WTC11 (cell line): ENCODE measurements at regions not wholly inside any gene's neighbourhood (a gene's known extent, or its start where the extent isn't known, plus 50 kb on each side); places are given as distances from the start of the nearest gene placed in this dataset.

Source experiments
- ATAC-seq: fragments of 200-7000 bp; cut with Tn5 transposase; 2 replicates; pipeline ENCODE4 v1.10.0; 2021; ENCODE audit warnings: mild to moderate bottlenecking, moderate library complexity
- CTCF ChIA-PET: fragments of 300-600 bp; sonication (Branson Sonifier 250); formaldehyde crosslinking; loops from one replicate; lab custom pipeline; 2021; ENCODE audit warnings: antibody characterized with exemption; lab: Charles Lee
- POLR2A ChIA-PET: fragments of 350-600 bp; sonication (Branson Sonifier 250); formaldehyde crosslinking; loops from one replicate; lab custom pipeline; 2021; ENCODE audit warnings: antibody characterized with exemption; lab: Charles Lee
- DNase-seq: peaks from one replicate; pipeline ENCODE4 v3.0.0; 2021; ENCODE audit warnings: low spot score
- H3K27ac Mint-ChIP-seq: 2 replicates; pipeline ENCODE4 v1.8.0; 2021; ENCODE audit warnings: mixed read lengths
- H3K27me3 Mint-ChIP-seq: 2 replicates; pipeline ENCODE4 v1.8.0; 2021; ENCODE audit warnings: low read depth, mild to moderate bottlenecking, moderate library complexity, mixed read lengths
- H3K36me3 Mint-ChIP-seq: 2 replicates; pipeline ENCODE4 v1.8.0; 2021; ENCODE audit warnings: mixed read lengths
- H3K4me1 Mint-ChIP-seq: 2 replicates; pipeline ENCODE4 v1.8.0; 2022; ENCODE audit warnings: mixed read lengths
- H3K4me3 Mint-ChIP-seq: 2 replicates; pipeline ENCODE4 v1.8.0; 2021; ENCODE audit warnings: mild to moderate bottlenecking, moderate library complexity, mixed read lengths
- H3K9me3 Mint-ChIP-seq: 2 replicates; pipeline ENCODE4 v1.8.0; 2021; ENCODE audit warnings: mixed read lengths
- AFF4 ChIP-seq: sonication (generic); formaldehyde crosslinking; IDR thresholded peaks from 2 replicates; pipeline ENCODE4 v1.8.1; 2023; ENCODE audit warnings: mild to moderate bottlenecking, missing genetic modification reagents, borderline replicate concordance
- ATF1 ChIP-seq: sonication (generic); formaldehyde crosslinking; IDR thresholded peaks from 2 replicates; pipeline ENCODE4 v1.8.1; 2023; ENCODE audit warnings: mild to moderate bottlenecking, moderate library complexity, missing genetic modification reagents
- ESRRA ChIP-seq: sonication (generic); formaldehyde crosslinking; IDR thresholded peaks from 2 replicates; pipeline ENCODE4 v1.8.1; 2022; ENCODE audit warnings: mild to moderate bottlenecking, missing genetic modification reagents, borderline replicate concordance
- ETV6 ChIP-seq: sonication (generic); formaldehyde crosslinking; IDR thresholded peaks from 2 replicates; pipeline ENCODE4 v1.8.1; 2022; ENCODE audit warnings: mild to moderate bottlenecking, missing genetic modification reagents
- GABPB1 ChIP-seq: sonication (generic); formaldehyde crosslinking; IDR thresholded peaks from 2 replicates; pipeline ENCODE4 v1.8.1; 2023; ENCODE audit warnings: mild to moderate bottlenecking, missing genetic modification reagents
- GTF2I ChIP-seq: fragments of 250-450 bp; sonication (Bioruptor Pico); conservative IDR thresholded peaks from 2 replicates; pipeline ENCODE4 v1.4.0; 2021; ENCODE audit warnings: mild to moderate bottlenecking
- HMGA2 ChIP-seq: fragments of 250-450 bp; sonication (Bioruptor Pico); IDR thresholded peaks from 2 replicates; pipeline ENCODE4 v1.4.0; 2021; ENCODE audit warnings: mild to moderate bottlenecking, moderate library complexity
- IRF2 ChIP-seq: sonication (generic); formaldehyde crosslinking; IDR thresholded peaks from 2 replicates; pipeline ENCODE4 v1.8.0; 2022; ENCODE audit warnings: low read depth, missing genetic modification reagents, borderline replicate concordance
- JAZF1 ChIP-seq: fragments of 250-450 bp; sonication (Bioruptor Pico); IDR thresholded peaks from 2 replicates; pipeline ENCODE4 v1.9.0; 2021; ENCODE audit warnings: moderate library complexity, mild to moderate bottlenecking, inconsistent platforms
- MLX ChIP-seq: sonication (generic); formaldehyde crosslinking; IDR thresholded peaks from 2 replicates; pipeline ENCODE4 v1.8.1; 2023; ENCODE audit warnings: mild to moderate bottlenecking, missing genetic modification reagents, moderate library complexity
- MXD4 ChIP-seq: fragments of 250-450 bp; sonication (Bioruptor Pico); IDR thresholded peaks from 2 replicates; pipeline ENCODE4 v1.8.0; 2021; ENCODE audit warnings: mild to moderate bottlenecking, moderate library complexity, borderline replicate concordance
- OVOL2 ChIP-seq: fragments of 250-450 bp; sonication (Bioruptor Pico); IDR thresholded peaks from 2 replicates; pipeline ENCODE4 v1.9.0; 2021; ENCODE audit warnings: mild to moderate bottlenecking, borderline replicate concordance
- PRRX2 ChIP-seq: fragments of 250-450 bp; sonication (Bioruptor Pico); IDR thresholded peaks from 2 replicates; pipeline ENCODE4 v1.8.0; 2021; ENCODE audit warnings: mild to moderate bottlenecking
- TEAD4 ChIP-seq: sonication (generic); formaldehyde crosslinking; IDR thresholded peaks from 2 replicates; pipeline ENCODE4 v1.8.0; 2022; ENCODE audit warnings: mild to moderate bottlenecking, missing genetic modification reagents
- TP53 ChIP-seq: sonication (generic); formaldehyde crosslinking; IDR thresholded peaks from 2 replicates; pipeline ENCODE4 v1.8.1; 2023; ENCODE audit warnings: mild to moderate bottlenecking, missing genetic modification reagents
- USF1 ChIP-seq: sonication (generic); formaldehyde crosslinking; IDR thresholded peaks from 2 replicates; pipeline ENCODE4 v1.8.0; 2022; ENCODE audit warnings: mild to moderate bottlenecking, missing genetic modification reagents
- USF2 ChIP-seq: sonication (generic); formaldehyde crosslinking; IDR thresholded peaks from 2 replicates; pipeline ENCODE4 v1.8.1; 2023; ENCODE audit warnings: mild to moderate bottlenecking, missing genetic modification reagents, moderate library complexity
- ZBTB21 ChIP-seq: sonication (generic); formaldehyde crosslinking; IDR thresholded peaks from 2 replicates; pipeline ENCODE4 v1.8.1; 2023; ENCODE audit warnings: mild to moderate bottlenecking, missing genetic modification reagents, borderline replicate concordance
- ZNF281 ChIP-seq: sonication (generic); formaldehyde crosslinking; IDR thresholded peaks from 2 replicates; pipeline ENCODE4 v1.8.0; 2023; ENCODE audit warnings: mild to moderate bottlenecking, missing genetic modification reagents
- ZNF416 ChIP-seq: fragments of 250-450 bp; sonication (Bioruptor Pico); IDR thresholded peaks from 2 replicates; pipeline ENCODE4 v1.9.0; 2021; ENCODE audit warnings: mild to moderate bottlenecking, inconsistent platforms
- ZNF671 ChIP-seq: fragments of 250-450 bp; sonication (Bioruptor Pico); IDR thresholded peaks from 2 replicates; pipeline ENCODE4 v1.8.0; 2021; ENCODE audit warnings: mild to moderate bottlenecking
- ZSCAN18 ChIP-seq: fragments of 250-450 bp; sonication (Bioruptor Pico); IDR thresholded peaks from 2 replicates; pipeline ENCODE4 v2.1.2; 2022; ENCODE audit warnings: mild to moderate bottlenecking, moderate library complexity

- POLR2A ChIA-PET = no interaction called here
- DNase-seq (no peak), ATAC-seq (no peak)
- Mint-ChIP-seq H3K36me3 (no peaks in the 10 kb centered on the region), H3K27ac (no peak overlapping the region), H3K9me3 (peaks cover 5% of the 10 kb centered on the region; the same call in 1 of the 2 replicates), H3K4me3 (no peak overlapping the region), H3K4me1 (peaks cover 5% of the 10 kb centered on the region; the same call in 1 of the 2 replicates)
- CTCF ChIA-PET = interaction anchor here (1.0 kb wide), 2 partner anchors 13 kb away, joined by 4 read pairs; no protein-coding TSS in a partner anchor
- TF ChIP-seq USF1 (CRISPR knock-in tag) (no peak), ESRRA (no peak), OVOL2 (CRISPR knock-in tag) (no peak), ZBTB21 (CRISPR knock-in tag) (no peak), ZNF416 (CRISPR knock-in tag) (no peak), USF2 (CRISPR knock-in tag) (no peak), JAZF1 (CRISPR knock-in tag) (no peak), PRRX2 (CRISPR knock-in tag) (no peak)
- TF ChIP-seq, all 79 proteins: peak for 0
- no peaks in the 10 kb centered on the region for H3K27me3 Mint-ChIP-seq
These were observed 131.3 kb downstream of the SUCLG1 start for GRCh38 chr2:84327645-84328249.

- TF ChIP-seq TP53 (CRISPR knock-in tag) (no peak), HMGA2 (no peak), USF1 (CRISPR knock-in tag) (no peak), ATF1 (no peak), ETV6 (CRISPR knock-in tag) (no peak), MLX (no peak), ZSCAN18 (CRISPR knock-in tag) (no peak), GABPB1 (CRISPR knock-in tag) (no peak), MXD4 (CRISPR knock-in tag) (no peak), ZNF671 (CRISPR knock-in tag) (no peak), OVOL2 (CRISPR knock-in tag) (no peak), AFF4 (CRISPR knock-in tag) (no peak), TEAD4 (no peak), ZNF281 (CRISPR knock-in tag) (no peak), IRF2 (no peak), GTF2I (no peak), ESRRA (no peak)
- H3K27me3 Mint-ChIP-seq = no peaks in the 10 kb centered on the region
- no peaks in the 10 kb centered on the region for H3K36me3 Mint-ChIP-seq
- ATAC-seq (no peak), DNase-seq (no peak)
- POLR2A ChIA-PET = no interaction called here
- CTCF ChIA-PET = interaction anchor here (1.0 kb wide), 1 partner anchor 12 kb away, joined by 4 read pairs; no protein-coding TSS in a partner anchor
- H3K9me3 Mint-ChIP-seq = peaks cover 5% of the 10 kb centered on the region; the same call in 1 of the 2 replicates
- H3K4me1 Mint-ChIP-seq = 0 out of 2 replicates have a peak, but pooled peaks cover 2% of the 10 kb centered on the region
- H3K27ac Mint-ChIP-seq = no peak overlapping the region
- H3K4me3 Mint-ChIP-seq = no peak overlapping the region
These were observed 132.1 kb downstream of the SUCLG1 start for GRCh38 chr2:84326831-84327432.
